DND-41 (cell line): ENCODE measurements at regions not wholly inside any gene's neighbourhood (a gene's known extent, or its start where the extent isn't known, plus 50 kb on each side); places are given as distances from the start of the nearest gene placed in this dataset.
"Not testable (repeated sequence)": the region's sequence is repeated elsewhere in the genome, so short reads cannot be mapped to it uniquely, and the experiment has no call there.

Experiments
- ATAC-seq: fragments of 200-7000 bp; cut with Tn5 transposase; 3 replicates; pipeline ENCODE4 v1.9.1; 2021; ENCODE audit warnings: low read depth; ENCODE audit not compliant: insufficient read depth
- DNase-seq: peaks from one replicate; pipeline ENCODE4 v3.0.0-alpha.2; 2020
- H2AFZ ChIP-seq: 2 replicates; pipeline ENCODE4 v1.6.0; 2012; ENCODE audit warnings: low read depth, low read length
- H3K27ac ChIP-seq: 2 replicates; pipeline ENCODE4 v1.5.1; 2012; ENCODE audit warnings: low read length, inconsistent platforms
- H3K27me3 ChIP-seq: fragments of 200-600 bp; sonication (generic); 2 replicates; pipeline ENCODE4 v1.6.0; 2012; ENCODE audit warnings: low read length, mild to moderate bottlenecking, inconsistent platforms; ENCODE audit not compliant: insufficient read depth, poor library complexity
- H3K36me3 ChIP-seq: 2 replicates; pipeline ENCODE4 v1.5.1; 2012; ENCODE audit warnings: low read length, inconsistent platforms; ENCODE audit not compliant: insufficient read depth
- H3K4me1 ChIP-seq: 2 replicates; pipeline ENCODE4 v1.5.1; 2012; ENCODE audit warnings: mild to moderate bottlenecking, low read length; ENCODE audit not compliant: insufficient read depth
- H3K4me2 ChIP-seq: 2 replicates; pipeline ENCODE4 v1.6.0; 2012; ENCODE audit warnings: mild to moderate bottlenecking, moderate library complexity, low read length, inconsistent platforms; ENCODE audit not compliant: insufficient read depth
- H3K4me3 ChIP-seq, 2 experiments: fragments of 200-600 bp in 1 of 2; shearing (Covaris generic) in 1 of 2; 2 replicates each; pipeline ENCODE4 v1.5.1; 2012 to 2016; ENCODE audit warnings: inconsistent platforms in 2 of 2, low read length in 2 of 2, mild to moderate bottlenecking in 2 of 2, low read depth in 1 of 2, moderate library complexity in 1 of 2
- H3K79me2 ChIP-seq: 2 replicates; pipeline ENCODE4 v1.6.0; 2012; ENCODE audit warnings: low read length, inconsistent platforms; ENCODE audit not compliant: insufficient read depth
- H3K9ac ChIP-seq: 2 replicates; pipeline ENCODE4 v1.6.0; 2012; ENCODE audit warnings: low read depth, mild to moderate bottlenecking, inconsistent platforms, low read length, moderate library complexity
- H3K9me3 ChIP-seq: 2 replicates; pipeline ENCODE4 v1.5.1; 2012; ENCODE audit warnings: low read length, moderate library complexity, mild to moderate bottlenecking, inconsistent platforms; ENCODE audit not compliant: insufficient read depth, severe bottlenecking
- H4K20me1 ChIP-seq: 2 replicates; pipeline ENCODE4 v1.6.0; 2012; ENCODE audit warnings: low read length; ENCODE audit not compliant: insufficient read depth
- EZH2 ChIP-seq: IDR thresholded peaks from 3 replicates; pipeline ENCODE4 v1.6.1; 2012; ENCODE audit warnings: borderline replicate concordance, low read depth, mild to moderate bottlenecking, moderate library complexity, low read length, inconsistent platforms; ENCODE audit not compliant: severe bottlenecking
- TF ChIP-seq, protein P1 (sequence below): IDR thresholded peaks from 2 replicates; pipeline ENCODE4 v1.5.1; 2012; ENCODE audit warnings: borderline replicate concordance, low read length, moderate library complexity, mild to moderate bottlenecking; ENCODE audit not compliant: poor library complexity, severe bottlenecking; ENCODE audit errors: extremely low read depth

DNA sequence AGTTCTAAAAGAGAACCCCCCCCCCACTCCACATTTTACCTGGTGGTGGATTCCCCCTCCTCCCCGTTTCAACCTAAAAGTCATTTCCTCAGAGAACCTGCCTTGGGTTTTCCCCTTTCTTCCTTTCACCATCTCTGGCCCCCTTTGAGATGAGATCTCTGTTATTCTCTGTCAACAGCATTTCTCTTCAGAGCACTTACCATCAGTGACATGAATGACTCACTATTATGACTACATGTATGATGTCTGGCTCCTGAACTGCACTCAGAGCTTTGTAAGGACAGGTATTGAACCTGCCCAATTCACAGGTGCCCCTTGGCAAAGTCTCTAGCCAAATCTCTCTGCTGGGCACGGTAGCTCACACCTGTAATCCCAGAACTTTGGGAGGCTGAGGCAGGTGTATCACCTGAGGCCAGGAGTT lies 61.4 kb upstream of the JARID2 start:
- no peaks in the 10 kb centered on the region for H3K4me1 ChIP-seq
- H4K20me1 ChIP-seq, result no peaks in the 10 kb centered on the region
- no peak overlapping the region for H3K9ac ChIP-seq
- no peaks in the 10 kb centered on the region for H3K79me2 ChIP-seq
- H3K27ac ChIP-seq, result no peak overlapping the region
- H2AFZ ChIP-seq, result no peak overlapping the region
- no peaks in the 10 kb centered on the region for H3K9me3 ChIP-seq
- TF ChIP-seq, protein P1, sequence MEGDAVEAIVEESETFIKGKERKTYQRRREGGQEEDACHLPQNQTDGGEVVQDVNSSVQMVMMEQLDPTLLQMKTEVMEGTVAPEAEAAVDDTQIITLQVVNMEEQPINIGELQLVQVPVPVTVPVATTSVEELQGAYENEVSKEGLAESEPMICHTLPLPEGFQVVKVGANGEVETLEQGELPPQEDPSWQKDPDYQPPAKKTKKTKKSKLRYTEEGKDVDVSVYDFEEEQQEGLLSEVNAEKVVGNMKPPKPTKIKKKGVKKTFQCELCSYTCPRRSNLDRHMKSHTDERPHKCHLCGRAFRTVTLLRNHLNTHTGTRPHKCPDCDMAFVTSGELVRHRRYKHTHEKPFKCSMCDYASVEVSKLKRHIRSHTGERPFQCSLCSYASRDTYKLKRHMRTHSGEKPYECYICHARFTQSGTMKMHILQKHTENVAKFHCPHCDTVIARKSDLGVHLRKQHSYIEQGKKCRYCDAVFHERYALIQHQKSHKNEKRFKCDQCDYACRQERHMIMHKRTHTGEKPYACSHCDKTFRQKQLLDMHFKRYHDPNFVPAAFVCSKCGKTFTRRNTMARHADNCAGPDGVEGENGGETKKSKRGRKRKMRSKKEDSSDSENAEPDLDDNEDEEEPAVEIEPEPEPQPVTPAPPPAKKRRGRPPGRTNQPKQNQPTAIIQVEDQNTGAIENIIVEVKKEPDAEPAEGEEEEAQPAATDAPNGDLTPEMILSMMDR, result no peak
- TF ChIP-seq EZH2, result no peak
- no peaks in the 10 kb centered on the region for H3K27me3 ChIP-seq
- H3K4me3 ChIP-seq, result no peak overlapping the region
- DNase-seq, result no peak
- no peak for ATAC-seq
- no peak overlapping the region for H3K4me2 ChIP-seq
- H3K36me3 ChIP-seq, result no peaks in the 10 kb centered on the region

GRCh38 chr6:15185111-15185510 lies 60.8 kb upstream of the JARID2 start:
- not testable (repeated sequence) for H3K9me3 ChIP-seq, H3K4me1 ChIP-seq, DNase-seq, H4K20me1 ChIP-seq, H3K36me3 ChIP-seq, H3K27ac ChIP-seq, H3K4me3 ChIP-seq, H2AFZ ChIP-seq, H3K9ac ChIP-seq, H3K27me3 ChIP-seq, ATAC-seq, H3K79me2 ChIP-seq, H3K4me2 ChIP-seq

- not testable (repeated sequence) for H3K79me2 ChIP-seq, H3K9ac ChIP-seq, H3K9me3 ChIP-seq, H4K20me1 ChIP-seq, H3K4me2 ChIP-seq, H3K27me3 ChIP-seq, DNase-seq, H3K36me3 ChIP-seq, H3K4me3 ChIP-seq, H3K4me1 ChIP-seq, H3K27ac ChIP-seq, H2AFZ ChIP-seq, ATAC-seq
Observed at GRCh38 chr6:15193451-15193850, 52.4 kb upstream of the JARID2 start.

GRCh38 chr6:15194453-15194852 lies 51.4 kb upstream of the JARID2 start:
- H3K9ac ChIP-seq, result no peak overlapping the region
- H4K20me1 ChIP-seq, result no peaks in the 10 kb centered on the region
- H3K79me2 ChIP-seq, result no peaks in the 10 kb centered on the region
- H3K4me3 ChIP-seq, result no peak overlapping the region
- H3K9me3 ChIP-seq, result no peaks in the 10 kb centered on the region
- no peak for DNase-seq
- H3K27me3 ChIP-seq, result no peaks in the 10 kb centered on the region
- H3K36me3 ChIP-seq, result no peaks in the 10 kb centered on the region
- ATAC-seq, result no peak
- no peaks in the 10 kb centered on the region for H3K4me1 ChIP-seq
- H3K4me2 ChIP-seq, result no peak overlapping the region
- no peak overlapping the region for H2AFZ ChIP-seq
- TF ChIP-seq, protein P1, result no peak
- no peak for TF ChIP-seq EZH2
- no peak overlapping the region for H3K27ac ChIP-seq
